GM18499 (cell line): ENCODE measurements at regions not wholly inside any gene's neighbourhood (a gene's known extent, or its start where the extent isn't known, plus 50 kb on each side); places are given as distances from the start of the nearest gene placed in this dataset.
"Not testable (repeated sequence)": the region's sequence is repeated elsewhere in the genome, so short reads cannot be mapped to it uniquely, and the experiment has no call there.

Experiments used
- ATAC-seq: cut with Tn5 transposase; IDR thresholded peaks from one replicate; pipeline ENCODE4 v1.9.1; 2021; ENCODE audit warnings: moderate number of reproducible peaks; ENCODE audit not compliant: insufficient read depth, unreplicated experiment

DNA sequence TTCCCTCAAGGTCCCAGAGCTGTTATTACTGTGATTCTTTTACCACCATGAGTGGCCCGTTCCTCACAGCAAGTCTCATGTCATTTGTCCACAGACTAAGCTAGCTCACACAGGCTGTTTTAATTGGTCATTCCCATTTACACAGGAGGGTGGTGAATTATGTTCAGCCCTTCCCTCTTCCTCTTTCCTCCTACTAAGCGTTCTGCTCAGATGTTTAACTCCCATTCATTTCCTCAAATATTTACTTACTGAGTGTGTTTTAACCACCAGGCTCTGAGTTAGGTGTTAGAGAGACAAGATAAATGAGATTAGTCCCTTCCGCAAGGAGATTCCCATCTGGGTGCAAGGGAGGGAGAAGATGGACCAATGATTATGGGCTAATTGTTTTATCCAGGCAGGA lies 403.6 kb upstream of the ACVR2A start:
- ATAC-seq = no peak

DNA sequence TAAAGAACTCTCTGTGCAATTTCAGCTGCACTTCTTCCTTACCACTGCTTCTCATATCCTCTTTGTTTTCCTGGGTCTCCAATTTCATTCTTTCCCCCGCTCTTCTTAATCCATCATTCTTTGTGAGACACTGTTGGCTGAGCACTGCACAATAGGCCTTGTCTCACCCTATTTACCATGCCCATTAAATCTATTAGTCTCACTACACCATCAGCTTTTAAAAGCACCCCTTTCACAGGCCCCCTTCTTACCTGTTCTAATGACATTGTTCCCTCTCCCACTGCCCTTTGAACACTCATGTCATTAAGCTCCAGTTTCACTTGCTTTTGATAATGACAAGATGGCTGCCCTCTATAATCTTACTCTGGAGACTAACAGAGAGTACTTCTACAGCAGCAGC lies 404.1 kb upstream of the ACVR2A start:
- ATAC-seq = no peak

DNA sequence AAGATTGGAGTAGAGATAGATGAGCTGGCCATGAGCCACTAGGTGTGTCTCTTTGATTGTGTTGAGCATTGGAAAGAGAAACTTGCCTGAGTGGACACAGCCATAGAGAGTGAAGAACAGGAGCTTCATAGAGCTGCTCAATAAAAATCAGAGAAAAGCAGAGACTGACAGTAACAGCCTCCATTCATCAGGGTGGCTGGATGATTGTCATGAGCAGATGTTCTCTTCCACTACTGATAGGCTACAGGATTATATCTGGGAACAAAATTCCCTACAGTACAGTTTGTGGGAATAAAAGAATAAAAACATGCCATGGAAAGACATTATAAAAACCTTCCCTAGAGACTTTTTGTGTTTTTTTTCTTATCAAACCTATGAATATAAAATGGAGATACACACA lies 404.8 kb upstream of the ACVR2A start:
- no peak for ATAC-seq

DNA sequence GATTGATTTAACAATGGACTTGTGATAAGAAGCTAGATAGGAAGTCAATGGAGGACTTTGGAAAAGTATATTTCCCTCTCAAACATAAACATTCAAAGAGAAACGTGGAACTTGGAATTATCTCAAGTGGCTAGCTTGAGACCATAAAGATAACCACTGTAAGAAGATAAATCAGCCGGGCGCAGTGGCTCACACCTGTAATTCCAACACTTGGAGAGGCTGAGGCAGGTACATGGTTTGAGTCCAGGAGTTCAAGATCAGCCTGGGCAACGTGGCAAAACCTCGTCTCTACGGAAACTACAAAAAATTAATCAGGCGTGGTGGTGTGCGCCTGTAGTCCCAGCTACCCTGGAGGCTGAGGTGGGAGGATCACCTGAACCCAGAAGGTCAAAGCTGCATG lies 405.9 kb upstream of the ACVR2A start:
- ATAC-seq = no peak

DNA sequence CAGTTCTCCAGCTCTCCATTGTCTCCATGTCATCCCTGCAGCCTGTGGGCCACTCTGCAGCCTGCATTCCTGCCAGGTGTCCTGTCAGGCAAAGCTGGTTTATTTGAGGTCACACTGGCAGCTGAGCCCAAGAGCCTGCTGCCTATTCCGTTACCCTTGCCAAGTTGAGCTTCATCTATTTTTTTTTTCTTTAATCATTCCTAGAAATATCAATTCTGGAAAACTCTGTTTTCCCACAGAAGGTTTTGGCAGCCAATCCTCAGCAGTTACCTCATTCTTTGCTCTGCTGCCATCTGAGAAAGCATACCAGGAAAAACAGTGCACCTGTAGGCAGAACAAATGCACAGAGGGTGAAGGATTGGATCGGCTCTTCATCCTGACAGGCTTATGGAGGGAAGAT lies 411.0 kb upstream of the ACVR2A start:
- no peak for ATAC-seq

DNA sequence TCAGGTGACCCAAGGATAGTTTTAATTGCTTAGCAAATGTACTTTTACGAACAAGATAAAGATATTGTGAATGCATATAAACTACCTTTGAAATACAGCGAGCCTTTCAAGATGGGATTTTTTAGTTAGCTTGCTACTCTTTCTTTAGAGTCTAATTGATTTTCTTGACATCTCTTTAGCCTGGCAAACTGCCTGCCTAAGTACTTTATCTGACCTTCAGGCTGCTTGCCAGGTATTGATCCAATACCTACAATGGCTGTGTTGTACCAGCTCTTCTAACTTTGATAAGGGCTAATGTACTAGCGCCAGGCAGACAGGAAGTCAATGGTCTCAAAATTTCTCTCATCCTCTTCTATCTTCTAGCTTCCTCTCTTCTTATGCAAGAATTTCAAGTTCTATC lies 414.4 kb upstream of the ACVR2A start:
- ATAC-seq = no peak

DNA sequence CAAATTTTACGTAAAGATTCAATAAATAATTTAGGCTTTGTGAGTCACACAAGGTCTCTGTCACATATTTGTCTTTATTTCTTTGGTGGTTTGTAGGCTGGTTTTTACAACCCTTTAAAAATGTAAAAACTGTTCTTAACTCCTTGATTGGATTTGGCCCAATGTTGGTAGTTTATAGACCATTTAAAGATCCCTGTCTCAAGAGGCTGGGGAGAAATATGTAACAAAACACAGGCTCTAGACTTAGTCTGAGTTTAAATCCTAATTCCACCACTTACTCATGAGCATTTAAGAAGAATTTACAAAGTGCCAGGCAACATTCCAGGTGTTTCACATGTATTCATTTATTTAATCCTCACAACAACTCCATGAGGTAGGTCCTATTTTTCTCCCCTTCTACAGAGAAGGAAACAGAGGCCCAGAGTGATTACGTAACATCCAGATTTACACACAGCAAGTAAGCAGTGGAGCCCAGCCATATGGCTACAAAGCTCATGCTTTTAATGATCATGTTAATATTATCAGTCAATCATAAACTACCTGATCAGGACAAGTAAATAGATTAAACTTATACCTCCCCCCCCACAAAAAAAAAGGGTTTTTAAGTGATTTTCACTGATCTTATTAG lies 416.6 kb upstream of the ACVR2A start:
- ATAC-seq = no peak

DNA sequence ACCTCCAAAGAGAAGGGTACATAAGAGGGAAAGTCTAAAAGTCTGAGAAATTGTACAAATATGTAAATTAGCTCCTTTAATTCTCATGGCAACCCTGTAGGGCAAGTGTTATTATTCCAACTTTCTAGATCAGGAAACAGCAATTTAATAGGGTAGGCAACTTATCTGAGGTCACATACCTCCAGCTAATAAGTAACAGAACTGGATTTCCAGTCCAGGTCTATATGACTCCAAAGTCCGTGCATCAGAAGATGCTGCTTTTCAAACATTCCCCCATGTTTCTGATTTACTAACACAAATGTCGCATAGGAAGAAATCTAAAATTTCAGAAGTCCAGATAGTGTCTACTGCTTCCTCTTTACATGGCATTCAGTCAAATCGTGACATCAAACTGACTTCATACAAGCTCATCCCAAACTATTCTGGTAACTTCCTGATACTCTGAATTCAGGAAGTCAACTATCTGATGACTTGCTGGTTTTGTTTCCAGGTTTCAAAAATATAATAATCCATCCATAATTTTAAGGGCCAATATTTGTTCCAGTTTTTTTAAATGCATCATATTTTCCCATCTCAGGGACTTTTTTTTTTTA lies 419.3 kb upstream of the ACVR2A start:
- ATAC-seq = no peak

DNA sequence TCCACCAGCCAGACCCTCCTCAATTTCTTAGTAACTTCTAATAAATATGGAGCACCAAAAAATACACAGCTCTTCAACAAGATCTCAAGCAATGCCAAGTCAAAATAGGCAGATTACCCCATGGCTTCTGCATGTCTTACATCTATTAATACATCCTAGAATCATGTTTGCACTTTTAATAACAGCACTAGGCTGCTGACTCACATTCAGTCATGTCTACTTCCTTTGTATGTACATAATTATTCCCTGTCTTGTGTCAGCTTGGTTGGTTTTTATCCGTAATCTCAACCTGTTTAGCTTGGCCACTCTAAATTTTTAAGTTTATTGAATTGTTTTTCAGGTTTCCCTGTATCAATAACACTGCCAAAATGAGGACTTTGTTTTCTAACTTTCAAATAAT lies 420.1 kb upstream of the ACVR2A start:
- ATAC-seq = no peak

DNA sequence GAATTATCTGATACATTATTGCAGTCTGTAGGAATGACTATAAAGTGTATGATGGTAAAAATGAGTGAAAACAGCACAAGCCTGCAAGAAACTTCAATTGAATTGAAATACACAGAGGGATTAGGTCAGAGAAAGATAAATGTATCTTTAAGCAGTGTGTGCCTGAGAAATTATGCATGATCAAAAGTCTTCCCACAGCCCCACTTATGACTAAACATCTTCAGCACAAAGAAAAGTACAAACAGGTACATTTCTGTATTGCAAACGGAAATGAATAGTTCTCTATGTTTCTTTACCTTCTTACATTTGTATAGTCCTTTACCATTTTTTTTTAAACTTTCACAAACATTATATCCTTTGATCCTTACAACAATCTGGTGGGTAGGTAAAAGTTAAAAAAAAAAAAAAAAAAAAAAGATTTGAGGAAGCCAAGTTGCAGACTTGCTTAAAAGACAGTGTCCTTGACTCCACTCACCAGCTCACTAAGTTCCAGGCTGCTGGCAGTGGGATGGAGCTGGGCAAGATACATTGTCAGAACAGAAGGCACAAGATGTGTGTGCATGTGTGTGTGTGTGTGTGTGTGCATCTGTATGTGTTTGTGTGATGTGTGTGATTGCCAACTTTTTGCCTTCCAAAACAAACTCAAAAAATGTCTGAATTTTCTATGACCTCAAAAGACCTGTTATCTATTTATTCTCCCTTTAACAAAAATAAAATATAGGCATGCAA lies 423.7 kb upstream of the ACVR2A start:
- no peak for ATAC-seq

DNA sequence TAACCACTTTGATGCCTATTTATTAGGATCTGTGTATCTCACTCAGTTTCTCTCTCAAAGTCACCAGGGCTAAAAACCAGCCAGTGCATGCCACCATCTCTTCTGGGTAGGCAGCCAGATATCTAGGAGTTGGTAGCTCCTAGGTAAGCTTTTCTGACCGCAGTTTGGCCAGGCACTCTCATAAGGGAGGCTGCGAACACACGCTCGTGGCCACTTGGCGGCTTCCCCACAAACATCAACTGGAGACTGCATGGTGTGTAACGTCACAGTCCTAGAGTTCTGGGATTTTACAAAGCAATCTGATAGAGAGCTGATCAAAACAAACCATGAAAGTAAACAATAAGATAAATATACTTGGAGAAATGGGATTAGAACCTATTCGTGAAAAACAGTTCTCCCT lies 424.3 kb upstream of the ACVR2A start:
- no peak for ATAC-seq

DNA sequence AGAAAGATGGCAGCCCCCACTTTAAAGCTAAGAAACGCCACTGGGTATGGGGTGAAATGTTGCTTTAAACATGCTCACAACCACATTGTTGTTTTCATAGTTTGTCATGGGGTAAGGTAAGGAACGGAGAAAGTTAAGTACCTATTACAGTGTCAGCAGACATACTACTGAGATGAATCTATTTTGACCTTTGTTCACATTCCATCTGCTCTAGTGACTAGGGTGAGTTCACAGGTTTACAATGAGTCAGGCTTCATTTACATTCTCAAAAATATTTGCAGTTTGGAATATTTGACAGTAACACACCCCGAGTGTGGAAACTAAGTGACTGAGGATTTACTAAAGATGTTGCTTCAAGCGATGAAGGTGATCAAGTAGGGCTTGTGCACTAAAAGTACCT lies 428.7 kb upstream of the ACVR2A start:
- no peak for ATAC-seq

DNA sequence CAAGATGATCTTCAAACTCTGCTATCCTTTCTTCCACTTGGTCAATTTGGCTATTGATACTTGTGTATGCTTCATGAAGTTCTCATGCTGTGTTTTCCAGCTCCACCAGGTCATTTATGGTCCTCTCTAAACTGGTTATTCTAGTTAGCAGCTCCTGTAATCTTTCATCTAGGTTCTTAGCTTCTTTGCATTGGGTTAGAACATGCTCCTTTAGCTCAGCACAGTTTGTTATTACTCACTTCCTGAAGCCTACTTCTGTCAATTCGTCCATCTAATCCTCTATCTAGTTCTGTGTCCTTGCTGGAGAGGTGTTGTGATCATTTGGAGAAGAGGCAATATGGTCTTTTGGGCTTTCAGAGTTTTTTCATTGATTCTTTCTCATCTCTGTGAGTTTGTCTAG lies 430.2 kb upstream of the ACVR2A start:
- not testable (repeated sequence) for ATAC-seq

DNA sequence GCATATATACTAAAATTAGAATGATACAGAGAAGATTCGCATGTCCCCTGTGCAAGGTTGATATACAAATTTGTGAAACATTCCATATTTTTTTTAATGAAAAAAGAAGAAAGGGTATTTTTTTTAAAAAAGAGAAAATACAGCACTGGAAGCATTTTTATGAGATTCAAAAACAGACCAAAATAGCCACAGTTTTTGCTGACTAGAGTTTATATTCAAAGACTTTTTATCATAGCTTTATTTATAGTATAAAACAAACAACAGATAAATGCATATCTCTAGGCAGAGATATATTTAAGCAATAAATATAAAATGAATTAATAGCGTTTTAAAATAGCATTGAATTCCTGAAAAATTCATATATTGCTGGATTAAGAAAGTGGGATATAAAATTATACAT lies 436.5 kb upstream of the ACVR2A start:
- no peak for ATAC-seq

DNA sequence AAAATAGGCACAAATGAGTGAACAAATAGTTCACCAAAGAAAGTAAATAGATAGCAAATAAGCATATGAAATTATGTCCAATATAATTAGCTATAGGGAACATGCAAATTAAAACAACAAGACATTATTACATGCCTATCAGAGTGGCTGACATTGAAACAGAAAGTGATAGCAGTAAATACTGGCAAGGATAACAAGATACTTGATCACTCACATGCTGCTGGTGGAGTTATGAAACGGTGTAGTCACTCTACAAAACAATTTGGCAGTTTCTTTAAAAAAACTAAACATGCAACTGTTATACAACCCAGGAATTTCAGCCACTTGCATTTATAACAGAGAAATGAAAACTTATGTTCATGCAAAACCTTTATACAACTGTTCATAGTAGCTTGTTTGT lies 439.2 kb upstream of the ACVR2A start:
- no peak for ATAC-seq

DNA sequence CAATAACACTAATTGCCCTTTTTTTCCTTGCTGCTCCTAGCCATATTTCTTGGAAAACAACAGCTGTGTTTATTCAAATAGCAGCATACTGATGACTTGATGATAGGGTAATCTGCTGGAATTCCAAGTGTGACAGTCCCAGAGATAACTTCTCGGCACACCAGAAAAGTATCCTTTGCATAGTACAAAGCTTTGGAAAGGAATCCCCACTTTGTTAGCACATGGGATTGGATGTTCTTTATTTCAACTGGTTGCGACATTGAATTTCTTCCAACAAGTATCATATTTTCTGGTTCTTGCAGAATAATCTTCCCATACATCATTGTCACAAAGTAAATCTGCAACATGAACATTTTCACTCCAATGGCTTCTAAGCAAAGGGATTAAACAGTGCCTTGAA lies 445.8 kb upstream of the ACVR2A start:
- ATAC-seq = no peak

DNA sequence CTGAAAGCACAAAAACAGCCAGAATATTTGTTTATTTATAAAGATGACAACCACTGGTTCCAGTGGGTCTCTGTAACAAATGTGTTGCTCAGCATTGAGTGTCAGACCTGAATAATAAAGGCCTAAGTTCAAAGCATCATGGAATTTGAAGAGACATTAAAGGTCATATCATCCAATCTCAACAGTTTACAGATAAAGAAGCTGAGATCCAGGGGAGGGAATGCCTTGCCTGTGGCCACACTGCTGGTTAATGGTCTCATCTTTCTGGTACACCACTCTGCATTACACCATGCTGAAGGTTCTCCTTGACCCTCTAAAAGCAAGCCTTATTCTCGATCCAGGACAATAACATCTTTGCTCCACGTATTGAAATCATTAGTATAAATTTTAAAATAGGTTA lies 446.5 kb upstream of the ACVR2A start:
- no peak for ATAC-seq

DNA sequence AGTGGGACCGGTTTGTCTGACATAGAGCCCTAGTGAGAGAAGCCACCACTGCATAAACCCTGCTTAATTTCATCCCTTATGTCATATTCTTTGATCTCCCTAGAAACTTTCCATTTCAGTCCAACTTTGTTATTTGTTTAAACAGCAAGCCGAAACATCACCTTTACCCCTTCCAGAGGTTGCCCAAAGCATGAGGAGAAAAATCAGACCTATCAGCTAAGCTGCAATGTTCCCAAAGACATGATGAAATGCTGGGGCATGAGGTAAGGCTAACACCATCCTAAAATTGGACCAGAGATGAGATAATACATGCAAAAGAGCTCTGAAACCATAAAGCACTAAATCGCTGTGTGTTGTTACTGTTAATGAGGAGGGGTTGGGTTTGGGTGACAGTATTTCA lies 447.9 kb upstream of the ACVR2A start:
- ATAC-seq = no peak

DNA sequence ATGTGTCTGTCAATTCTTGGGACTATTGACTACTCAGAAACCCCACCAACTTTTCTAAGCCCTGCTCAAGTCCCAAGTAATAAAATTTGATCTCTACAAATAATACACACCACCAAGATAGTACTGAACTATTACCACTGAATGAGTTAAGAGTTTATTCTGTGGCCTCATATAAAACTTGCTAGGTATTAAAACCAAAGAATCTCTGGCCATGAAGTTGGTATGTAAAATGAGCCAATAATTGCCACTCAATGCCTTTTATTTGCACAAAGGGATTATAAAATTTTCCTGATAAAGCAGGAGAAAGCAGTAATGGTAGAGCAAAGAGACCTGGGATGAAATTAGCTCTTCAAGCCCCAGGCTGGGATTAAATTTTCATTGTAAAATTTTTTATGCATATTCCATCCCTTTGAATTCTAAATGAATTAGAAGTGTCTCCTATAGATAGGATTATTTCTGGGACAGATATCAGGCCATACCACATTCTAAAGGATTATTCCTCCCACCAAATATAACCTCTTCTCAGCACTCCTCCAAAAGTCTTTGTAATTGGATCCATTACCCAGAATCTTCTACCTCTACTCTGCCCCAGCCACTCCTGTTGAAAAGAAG lies 450.5 kb upstream of the ACVR2A start:
- ATAC-seq = no peak

DNA sequence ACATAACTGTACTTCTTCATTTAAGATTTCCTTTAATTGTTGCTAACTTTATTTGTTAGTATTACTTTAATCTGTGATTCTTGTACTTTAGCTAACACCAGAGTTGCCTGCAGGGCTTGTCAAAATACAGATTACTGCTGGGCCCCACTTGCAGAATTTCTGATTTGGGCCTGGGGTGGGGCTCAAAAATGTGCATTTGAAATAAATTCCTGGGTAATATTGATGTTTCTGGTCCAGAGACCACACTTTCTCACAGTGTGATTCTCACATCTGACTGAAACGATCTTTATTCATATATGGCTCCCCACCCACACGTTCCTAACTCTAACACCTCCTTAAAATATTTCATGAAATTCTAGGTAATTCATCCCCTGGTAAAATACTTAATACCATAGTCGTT lies 452.6 kb upstream of the ACVR2A start:
- no peak for ATAC-seq

DNA sequence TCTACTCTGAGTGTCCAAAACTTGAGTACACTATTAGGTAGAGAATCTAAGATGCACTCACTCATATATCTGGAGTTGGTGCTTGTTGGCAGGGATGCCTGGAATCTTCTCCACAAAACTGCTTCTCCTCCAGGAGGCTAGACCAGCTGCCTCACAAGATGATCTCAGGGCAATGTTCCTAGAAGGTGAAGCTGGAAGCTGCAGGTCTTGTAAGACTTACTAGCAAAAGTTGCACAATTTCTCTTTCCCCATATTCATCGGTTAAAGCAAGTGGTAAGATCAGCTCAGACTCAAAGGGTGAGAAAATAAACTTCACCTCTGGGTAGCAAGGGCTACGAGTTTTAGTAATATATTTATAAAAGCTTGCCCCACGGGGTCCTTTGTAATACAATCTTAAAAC lies 454.4 kb upstream of the ACVR2A start:
- ATAC-seq = no peak

DNA sequence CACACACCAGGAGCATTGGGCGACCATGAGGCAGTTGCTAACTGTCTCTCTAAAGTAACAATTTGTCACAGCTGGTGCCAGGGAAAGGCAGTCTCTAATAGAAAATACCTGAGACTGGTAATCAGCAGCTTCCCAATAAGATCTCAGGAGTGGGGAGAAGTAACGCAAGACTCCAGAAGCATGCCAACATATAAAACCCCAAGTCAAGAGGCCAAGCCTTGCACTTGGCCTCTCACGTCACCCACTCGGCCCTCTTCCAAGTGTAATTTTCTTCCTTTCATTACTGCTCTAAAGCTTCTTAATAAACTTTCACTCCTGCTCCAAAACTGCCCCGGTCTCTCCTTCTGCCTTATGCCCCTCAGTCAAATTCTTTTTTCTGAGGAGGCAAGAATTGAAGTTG lies 455.6 kb upstream of the ACVR2A start:
- ATAC-seq = no peak
